Superior temporal gyrus (tissue), 1 donor: ENCODE measurements at regions not wholly inside any gene's neighbourhood (a gene's known extent, or its start where the extent isn't known, plus 50 kb on each side); places are given as distances from the start of the nearest gene placed in this dataset.
"Not testable (repeated sequence)": the region's sequence is repeated elsewhere in the genome, so short reads cannot be mapped to it uniquely, and the experiment has no call there.

Experiments
- DNase-seq: peaks from one replicate; pipeline ENCODE4 v3.0.0-alpha.2; 2016; ENCODE audit errors: extremely low spot score

DNA sequence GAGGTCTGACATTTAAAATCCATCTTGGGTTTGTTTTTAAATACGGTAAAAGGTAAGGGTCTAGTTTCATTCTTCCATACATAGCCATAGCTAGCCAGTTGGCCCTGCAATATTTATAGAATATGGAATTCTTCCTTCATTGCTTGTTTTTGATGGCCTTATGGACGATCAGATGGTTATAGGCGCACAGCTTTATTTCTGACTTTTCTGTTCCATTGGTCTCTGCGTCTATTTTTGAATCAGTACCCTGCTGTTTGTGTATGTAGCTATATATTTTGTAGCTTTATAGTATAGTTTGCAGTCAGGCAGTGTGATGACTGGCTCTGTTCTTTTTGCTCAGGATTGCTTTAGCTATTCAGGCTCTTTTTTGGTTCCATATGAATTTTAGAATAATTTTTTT lies 366.8 kb upstream of the MIS18BP1 start:
- DNase-seq: no peak

DNA sequence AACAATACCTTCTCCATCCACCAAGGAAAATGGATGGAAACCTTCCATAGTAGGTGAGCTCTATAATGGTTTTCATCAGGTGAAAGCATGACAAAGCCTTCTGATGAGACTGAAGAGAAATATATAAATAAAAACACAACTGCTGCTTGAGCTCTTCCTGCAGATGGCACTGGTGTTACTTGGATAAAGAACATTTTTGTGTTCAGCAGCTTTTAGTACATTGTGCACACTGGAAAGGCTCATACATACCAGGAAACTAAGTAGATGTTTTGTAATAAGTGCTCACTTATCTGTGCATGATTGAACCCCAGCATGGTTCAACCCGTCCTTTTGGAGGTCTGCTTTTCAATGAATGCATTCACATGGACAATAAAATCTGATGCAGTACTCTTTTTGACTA lies 357.3 kb upstream of the MIS18BP1 start:
- DNase-seq: peak; percentile 47

- DNase-seq: no peak
These were observed 334.1 kb upstream of the MIS18BP1 start for GRCh38 chr14:45587142-45587541.

DNA sequence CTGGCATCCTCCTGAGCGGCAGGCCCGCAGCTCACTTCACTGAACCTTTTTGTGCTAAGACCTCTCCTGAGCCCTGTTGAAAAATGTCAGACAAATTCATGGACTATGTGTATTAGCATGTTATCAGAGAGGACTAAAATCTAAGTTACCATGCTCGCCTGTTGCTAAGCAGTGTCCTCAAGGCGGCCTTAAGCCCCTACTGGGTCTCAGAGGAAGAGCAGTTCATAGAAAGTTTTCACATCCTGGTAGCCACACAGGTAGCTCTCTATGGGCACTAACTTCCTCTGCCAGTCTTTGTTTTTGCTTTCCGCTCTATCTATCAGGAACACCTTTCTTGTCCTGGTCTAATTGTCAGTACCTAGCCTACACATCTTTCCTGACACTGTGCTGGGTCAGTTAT lies 306.6 kb upstream of the MIS18BP1 start:
- DNase-seq: no peak

- no peak for DNase-seq
These were observed 305.2 kb upstream of the MIS18BP1 start for GRCh38 chr14:45558183-45558582.

DNA sequence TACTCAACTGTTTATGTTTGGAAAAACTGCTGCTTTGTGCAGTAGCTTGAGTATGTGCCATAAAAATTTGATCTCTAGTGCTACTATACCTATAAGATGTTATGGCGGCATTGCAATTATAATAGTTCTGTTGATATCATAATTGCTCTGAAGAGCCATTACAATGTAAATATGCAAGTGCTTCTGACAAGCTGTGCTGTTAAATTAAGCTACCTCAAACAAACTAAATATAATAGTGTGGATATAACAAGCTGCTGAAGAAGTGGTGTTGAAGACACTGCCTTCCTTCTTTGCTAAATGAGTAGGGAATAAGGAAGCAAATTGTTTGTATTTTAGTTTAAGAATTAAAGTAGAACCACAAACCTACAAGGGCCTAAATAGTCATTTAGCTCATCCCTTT lies 301.0 kb upstream of the MIS18BP1 start:
- no peak for DNase-seq

GRCh38 chr14:45551240-45551820 lies 298.3 kb upstream of the MIS18BP1 start:
- not testable (repeated sequence) for DNase-seq

DNA sequence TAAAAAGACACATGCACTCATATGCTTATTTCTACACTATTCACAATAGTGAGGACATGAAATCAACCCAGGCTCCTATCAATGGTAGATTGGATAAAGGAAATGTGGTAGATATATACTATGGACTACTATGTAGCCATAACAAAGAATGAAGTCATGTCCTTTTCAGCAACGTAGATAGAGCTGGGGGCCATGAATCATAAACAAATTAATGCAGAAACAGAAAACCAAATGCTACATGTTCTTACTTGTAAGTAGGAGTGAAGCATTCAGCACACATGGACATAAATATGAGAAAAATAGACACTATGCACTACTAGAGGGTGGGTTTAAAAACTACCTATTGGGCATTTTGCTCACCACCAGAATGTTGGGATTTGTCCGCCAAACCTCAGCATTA lies 278.0 kb upstream of the MIS18BP1 start:
- no peak for DNase-seq

- DNase-seq: no peak
These were observed 273.9 kb upstream of the MIS18BP1 start for GRCh38 chr14:45526715-45527549.

- DNase-seq: no peak
These were observed 266.8 kb upstream of the MIS18BP1 start for GRCh38 chr14:45519766-45520165.

DNA sequence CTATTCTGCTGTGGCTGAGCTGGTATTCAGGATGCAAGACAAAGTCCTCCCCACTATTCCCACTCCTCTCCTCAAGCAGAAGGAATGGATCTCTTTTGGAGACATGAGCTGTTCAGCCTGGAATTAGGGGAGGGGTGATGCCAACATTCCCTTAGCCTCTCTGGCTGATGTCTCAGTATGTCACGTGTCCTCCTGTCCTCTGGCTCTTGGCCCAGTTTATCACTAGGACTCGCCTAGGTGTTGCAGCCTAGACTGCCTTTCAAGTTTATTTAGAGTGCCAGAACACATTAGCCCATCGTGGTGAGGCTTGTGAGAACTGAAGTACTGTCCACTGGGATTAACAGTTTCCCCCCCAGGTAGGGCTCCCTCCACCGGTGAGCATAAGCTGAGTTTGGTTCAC lies 239.9 kb upstream of the MIS18BP1 start:
- DNase-seq: no peak

DNA sequence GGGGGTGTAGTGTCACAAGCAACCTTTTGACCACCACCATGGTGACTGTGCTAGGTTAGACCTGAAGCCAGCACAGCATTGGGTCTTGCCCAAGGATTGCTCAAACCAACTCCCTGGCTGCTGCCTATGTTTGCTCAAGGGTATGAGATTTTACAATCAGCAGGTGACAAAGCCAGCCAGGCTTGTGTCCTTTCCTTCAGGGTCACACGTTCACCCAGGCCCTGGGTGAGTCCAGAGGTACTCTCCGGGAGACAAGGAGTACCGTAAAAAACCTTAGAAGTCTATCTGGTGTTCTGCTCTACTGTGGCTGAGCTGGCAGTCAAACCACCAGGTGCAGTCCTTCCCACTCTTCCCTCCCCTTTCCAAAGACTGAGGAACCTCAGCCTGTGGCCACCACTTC lies 238.9 kb upstream of the MIS18BP1 start:
- DNase-seq: no peak

- DNase-seq: no peak
These were observed 233.6 kb upstream of the MIS18BP1 start for GRCh38 chr14:45486599-45486998.

GRCh38 chr14:45467023-45467422 lies 214.0 kb upstream of the MIS18BP1 start:
- DNase-seq: no peak

DNA sequence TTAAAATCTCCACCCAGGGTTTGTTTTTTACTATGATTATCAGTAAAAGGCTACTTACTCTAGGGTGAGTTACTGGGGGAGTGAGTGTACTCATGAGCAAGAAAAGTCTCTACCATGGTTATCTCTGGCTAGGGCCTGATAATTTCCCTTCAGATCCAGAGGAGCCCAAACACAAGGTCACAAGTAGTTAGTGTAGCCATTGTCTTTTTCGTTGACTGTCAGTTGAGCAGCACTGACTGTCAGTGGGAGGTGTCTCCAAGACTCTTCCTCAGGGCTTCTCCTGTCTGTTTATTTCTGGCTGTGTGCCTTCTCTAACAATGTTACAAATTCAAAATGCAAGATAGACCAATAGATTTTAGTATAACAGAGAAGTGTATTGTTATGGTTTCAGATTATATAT lies 181.2 kb upstream of the MIS18BP1 start:
- DNase-seq: no peak

- DNase-seq: peak; percentile 82
These were observed 173.8 kb upstream of the MIS18BP1 start for GRCh38 chr14:45426685-45427282.

DNA sequence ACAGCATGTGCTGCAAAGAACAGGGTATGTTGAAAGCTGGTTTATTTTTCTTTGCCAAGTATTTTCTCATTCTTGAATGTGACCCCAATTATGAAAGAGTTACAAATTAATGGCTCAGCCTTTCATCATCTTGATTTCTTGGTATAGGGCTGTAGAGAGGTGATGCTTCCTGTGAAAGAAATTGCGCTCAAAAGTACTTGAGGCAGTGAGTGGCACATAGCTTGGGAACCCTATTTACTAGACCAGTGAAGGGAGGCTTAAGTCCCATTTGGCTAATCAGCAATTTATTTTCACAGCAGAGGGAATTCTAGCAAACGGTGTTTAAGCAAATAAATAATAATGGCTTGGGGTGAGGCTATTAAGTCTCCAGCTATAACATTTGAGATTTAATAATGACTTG lies 153.9 kb upstream of the MIS18BP1 start:
- no peak for DNase-seq

- no peak for DNase-seq
These were observed 148.1 kb upstream of the MIS18BP1 start for GRCh38 chr14:45400950-45401640.

DNA sequence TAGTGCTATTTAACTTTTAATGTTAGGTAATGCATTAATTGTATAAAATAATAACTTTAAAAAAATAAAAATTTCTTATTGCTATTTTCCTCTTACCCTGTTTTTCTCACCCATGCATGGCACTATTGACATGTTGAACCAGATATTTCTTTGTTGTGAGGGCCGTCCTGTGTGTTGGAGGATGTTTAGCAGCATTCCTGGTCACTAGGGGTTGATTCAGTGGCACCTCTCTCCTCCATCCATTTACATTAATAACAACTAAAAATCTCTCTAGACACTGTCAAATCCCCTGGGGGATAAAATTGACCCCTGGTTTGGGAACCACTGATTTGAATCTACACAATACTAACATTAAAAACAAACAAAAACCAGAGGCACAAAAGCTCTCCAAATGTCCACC lies 147.5 kb upstream of the MIS18BP1 start:
- DNase-seq: no peak

GRCh38 chr14:45381091-45381490 lies 128.1 kb upstream of the MIS18BP1 start:
- DNase-seq: no peak

- no peak for DNase-seq
These were observed 124.2 kb upstream of the MIS18BP1 start for GRCh38 chr14:45377166-45377565.

DNA sequence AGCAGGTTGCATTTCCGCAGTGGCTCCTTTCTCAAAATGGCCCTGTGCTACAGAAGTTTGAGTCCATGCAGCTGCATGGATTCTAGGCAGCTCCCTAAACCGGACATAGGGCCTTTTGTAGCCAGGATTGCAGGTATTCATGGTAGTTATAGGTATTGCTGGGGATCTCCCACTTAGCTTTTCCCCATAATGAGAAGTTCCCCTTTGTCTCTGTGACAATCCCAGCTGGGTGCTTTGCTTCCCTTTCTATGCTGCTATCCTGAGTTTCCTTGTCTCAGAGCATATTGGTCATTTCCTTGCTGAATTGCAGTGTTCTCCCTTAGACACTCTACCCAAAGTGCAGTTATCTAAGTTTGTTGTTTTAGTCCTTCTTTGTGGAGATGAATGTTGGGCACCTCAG lies 120.9 kb upstream of the MIS18BP1 start:
- DNase-seq: no peak
